ENCODE measurements at regions not wholly inside any gene's neighbourhood (a gene's known extent, or its start where the extent isn't known, plus 50 kb on each side); places are given as distances from the start of the nearest gene placed in this dataset.

- no peak for DNase-seq (ENCODE audit: extremely low spot score)
- TF ChIP-seq, protein P1, sequence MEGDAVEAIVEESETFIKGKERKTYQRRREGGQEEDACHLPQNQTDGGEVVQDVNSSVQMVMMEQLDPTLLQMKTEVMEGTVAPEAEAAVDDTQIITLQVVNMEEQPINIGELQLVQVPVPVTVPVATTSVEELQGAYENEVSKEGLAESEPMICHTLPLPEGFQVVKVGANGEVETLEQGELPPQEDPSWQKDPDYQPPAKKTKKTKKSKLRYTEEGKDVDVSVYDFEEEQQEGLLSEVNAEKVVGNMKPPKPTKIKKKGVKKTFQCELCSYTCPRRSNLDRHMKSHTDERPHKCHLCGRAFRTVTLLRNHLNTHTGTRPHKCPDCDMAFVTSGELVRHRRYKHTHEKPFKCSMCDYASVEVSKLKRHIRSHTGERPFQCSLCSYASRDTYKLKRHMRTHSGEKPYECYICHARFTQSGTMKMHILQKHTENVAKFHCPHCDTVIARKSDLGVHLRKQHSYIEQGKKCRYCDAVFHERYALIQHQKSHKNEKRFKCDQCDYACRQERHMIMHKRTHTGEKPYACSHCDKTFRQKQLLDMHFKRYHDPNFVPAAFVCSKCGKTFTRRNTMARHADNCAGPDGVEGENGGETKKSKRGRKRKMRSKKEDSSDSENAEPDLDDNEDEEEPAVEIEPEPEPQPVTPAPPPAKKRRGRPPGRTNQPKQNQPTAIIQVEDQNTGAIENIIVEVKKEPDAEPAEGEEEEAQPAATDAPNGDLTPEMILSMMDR (IDR thresholded peaks at IDR 0.05; ENCODE audit: control extremely low read depth, extremely low read depth, low read depth, missing control alignments), result no peak
- POLR2A ChIA-PET, result no interaction called here
- CTCF ChIA-PET, result no interaction called here
These were observed 109.4 kb upstream of the KCNG1 start for GRCh38 chr20:51132279-51132678.

GRCh38 chr20:51131811-51132210 is 108.9 kb upstream of the KCNG1 start:
- CTCF ChIA-PET, result no interaction called here

DNA sequence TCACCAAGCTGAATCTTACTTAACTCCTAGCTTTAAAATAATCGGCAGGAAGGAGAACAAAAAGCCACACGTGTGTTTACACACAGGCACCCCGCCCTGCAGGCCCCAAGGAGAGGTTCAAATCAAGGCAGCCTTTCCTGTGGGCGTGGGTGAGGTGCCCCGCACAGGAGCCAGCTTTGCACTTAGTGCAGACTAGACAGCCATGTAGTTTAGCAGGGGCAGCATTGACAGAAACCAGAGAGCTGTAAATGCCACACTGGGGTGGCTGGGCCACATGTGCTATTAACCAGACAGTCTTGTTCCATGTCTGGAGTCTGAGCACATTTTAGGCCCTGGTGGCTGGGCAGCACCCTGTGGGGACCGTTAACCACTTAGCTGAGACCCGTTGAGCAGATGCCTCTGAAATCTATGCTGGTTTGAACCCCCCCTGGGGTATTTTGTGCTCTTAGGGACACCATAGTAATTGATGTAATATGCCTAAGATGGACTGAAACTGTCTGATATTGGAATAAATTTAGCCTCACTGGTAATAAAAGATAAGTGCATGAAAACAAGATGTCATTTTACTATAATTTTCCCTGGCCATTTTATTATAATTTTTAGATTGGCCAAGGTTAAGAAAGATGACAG is 106.4 kb upstream of the KCNG1 start:
- DNase-seq (ENCODE audit: extremely low spot score), result no peak
- CTCF ChIA-PET, result interaction anchor here (1.4 kb wide), 1 partner anchor 178 kb away, joined by 4 read pairs; no protein-coding TSS in a partner anchor
- TF ChIP-seq, protein P1 (IDR thresholded peaks at IDR 0.05; ENCODE audit: control extremely low read depth, extremely low read depth, low read depth, missing control alignments), result no peak
- POLR2A ChIA-PET, result no interaction called here

More at GRCh38 chr20:51131811-51132210, 108.9 kb upstream of the KCNG1 start:
- no peak for DNase-seq (ENCODE audit: extremely low spot score)
- TF ChIP-seq, protein P1 (IDR thresholded peaks at IDR 0.05; ENCODE audit: control extremely low read depth, extremely low read depth, low read depth, missing control alignments), result no peak
- POLR2A ChIA-PET, result no interaction called here

DNA sequence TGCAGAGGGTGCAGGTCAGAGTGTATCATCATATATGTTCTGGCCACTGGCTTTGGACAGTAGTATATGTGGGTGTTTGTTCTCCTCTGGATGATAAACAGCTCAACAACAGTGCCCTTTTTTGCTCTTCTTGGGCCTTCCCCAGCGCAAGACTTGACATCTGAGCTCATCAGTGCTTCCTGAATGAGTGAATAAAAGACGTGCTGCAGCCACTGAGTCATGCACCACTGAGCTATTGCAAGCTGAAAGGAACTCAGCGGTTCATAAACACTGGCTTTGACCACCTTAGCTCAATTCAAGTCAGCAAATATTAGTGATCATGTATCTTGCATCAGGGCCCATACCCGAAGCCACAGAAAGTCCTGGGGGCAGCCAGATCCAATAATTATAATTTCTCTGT is 105.3 kb upstream of the KCNG1 start:
- DNase-seq (ENCODE audit: extremely low spot score), result no peak
- ChIA-PET POLR2A (no interaction called here), CTCF (interaction anchor here (1.4 kb wide), 2 partner anchors 10 to 179 kb away, joined by 3 to 4 read pairs; no protein-coding TSS in a partner anchor)

DNA sequence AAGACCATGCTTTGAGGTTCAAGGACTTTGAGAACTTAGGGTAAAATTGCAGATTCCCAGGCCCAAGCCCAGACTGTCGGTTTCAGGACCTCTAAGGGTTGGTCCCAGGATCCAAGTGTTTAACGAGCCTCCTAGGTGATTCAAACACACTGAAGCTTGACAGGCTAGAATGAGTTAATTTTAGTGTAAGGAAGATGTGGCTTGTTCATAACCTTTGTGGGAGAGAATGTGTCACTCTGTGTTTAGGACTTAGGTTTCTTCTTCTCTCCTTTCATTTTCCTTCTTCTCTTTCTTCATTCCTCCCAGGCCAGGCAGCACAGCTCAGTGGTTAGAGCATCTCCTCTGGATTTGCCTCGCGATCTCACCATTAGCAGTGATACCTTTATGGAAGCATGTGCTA is 104.8 kb upstream of the KCNG1 start:
- no peak for DNase-seq (ENCODE audit: extremely low spot score)
- POLR2A ChIA-PET, result no interaction called here
- TF ChIP-seq, protein P1 (IDR thresholded peaks at IDR 0.05; ENCODE audit: control extremely low read depth, extremely low read depth, low read depth, missing control alignments), result no peak
- CTCF ChIA-PET, result interaction anchor here (1.4 kb wide), 2 partner anchors 9 to 180 kb away, joined by 3 to 4 read pairs; no protein-coding TSS in a partner anchor

More for the DNA sequence above, 105.3 kb upstream of the KCNG1 start:
- TF ChIP-seq, protein P1 (IDR thresholded peaks at IDR 0.05; ENCODE audit: control extremely low read depth, extremely low read depth, low read depth, missing control alignments), result no peak

DNA sequence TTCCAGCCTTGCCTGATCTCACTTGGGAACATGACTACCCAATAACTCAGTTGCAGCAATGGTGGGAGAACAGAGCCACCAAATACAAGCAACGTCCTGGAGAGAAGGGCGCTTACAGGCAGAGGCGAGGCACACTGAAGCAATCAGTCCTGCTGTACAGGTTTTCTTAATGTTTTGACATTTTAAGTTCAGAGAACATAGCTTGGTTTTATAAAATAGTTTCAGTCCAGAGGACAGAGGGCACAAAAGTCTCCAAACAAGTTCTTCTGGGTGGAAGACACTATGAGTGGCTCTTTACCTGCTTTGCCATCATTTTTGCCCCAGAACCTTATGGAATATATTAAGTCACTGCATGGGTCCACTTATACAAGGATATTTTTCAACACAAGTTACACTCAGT is 103.4 kb upstream of the KCNG1 start:
- DNase-seq (ENCODE audit: extremely low spot score), result no peak
- TF ChIP-seq, protein P1 (IDR thresholded peaks at IDR 0.05; ENCODE audit: control extremely low read depth, extremely low read depth, low read depth, missing control alignments), result no peak
- ChIA-PET POLR2A (no interaction called here), CTCF (interaction anchor here (1.4 kb wide), 1 partner anchor 9 kb away, joined by 4 read pairs; no protein-coding TSS in a partner anchor)
